ENCODE measurements at regions not wholly inside any gene's neighbourhood (a gene's known extent, or its start where the extent isn't known, plus 50 kb on each side); places are given as distances from the start of the nearest gene placed in this dataset.

DNA sequence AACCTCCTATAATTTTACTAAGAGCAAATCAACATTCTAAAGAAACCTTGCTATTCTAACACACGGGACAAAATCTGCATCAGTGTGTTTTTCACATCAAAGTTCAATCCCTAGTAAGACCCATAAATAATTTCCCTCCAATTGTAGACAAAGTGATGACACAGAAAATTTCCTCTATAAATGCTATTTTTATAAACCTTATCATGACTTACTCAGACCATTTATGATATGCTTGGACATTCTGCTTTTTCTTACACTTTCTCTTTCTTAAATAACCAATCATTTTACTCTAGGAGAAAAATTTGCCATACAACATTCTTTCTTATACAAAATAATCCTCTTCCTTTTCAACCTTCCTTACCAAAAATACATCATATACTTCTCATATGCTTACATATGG, 67.0 kb downstream of the SDR9C7 start:
- no peak for TF ChIP-seq HIVEP1 (CRISPR knock-in tag; IDR thresholded peaks at IDR 0.05)
- no peak for TF ChIP-seq TAF15 (IDR thresholded peaks at IDR 0.05; ENCODE audit: low read depth, low read length)
- TF ChIP-seq EGR1 (conservative IDR thresholded peaks at IDR 0.05): no peak
